ENCODE measurements at regions not wholly inside any gene's neighbourhood (a gene's known extent, or its start where the extent isn't known, plus 50 kb on each side); places are given as distances from the start of the nearest gene placed in this dataset.
"Not testable (repeated sequence)": the region's sequence is repeated elsewhere in the genome, so short reads cannot be mapped to it uniquely, and the experiment has no call there.

GRCh38 chrX:147468600-147468999, 443.1 kb upstream of the FMR1 start:
- DNase-seq = no peak

GRCh38 chrX:147476008-147476407, 435.7 kb upstream of the FMR1 start:
- no peak for DNase-seq

DNA sequence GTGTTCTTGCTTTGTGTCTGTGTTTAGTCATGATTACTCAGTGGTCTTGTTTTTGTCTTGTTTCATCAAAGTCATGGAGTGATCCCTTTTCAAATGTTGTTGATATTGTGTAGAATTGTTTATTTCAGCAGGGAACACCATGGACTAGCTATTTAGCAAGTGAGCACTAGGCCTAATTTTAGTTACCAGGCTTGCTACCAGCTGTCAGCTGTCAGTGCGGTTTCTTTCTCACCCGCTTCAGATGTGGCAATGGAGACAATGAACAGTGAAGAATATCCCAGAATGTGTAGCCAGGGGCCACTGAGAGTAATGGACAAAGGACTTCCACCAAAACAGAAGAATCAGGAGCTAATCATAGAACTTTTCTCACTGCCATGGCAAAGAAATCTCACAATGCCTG, 432.8 kb upstream of the FMR1 start:
- no peak for DNase-seq

DNA sequence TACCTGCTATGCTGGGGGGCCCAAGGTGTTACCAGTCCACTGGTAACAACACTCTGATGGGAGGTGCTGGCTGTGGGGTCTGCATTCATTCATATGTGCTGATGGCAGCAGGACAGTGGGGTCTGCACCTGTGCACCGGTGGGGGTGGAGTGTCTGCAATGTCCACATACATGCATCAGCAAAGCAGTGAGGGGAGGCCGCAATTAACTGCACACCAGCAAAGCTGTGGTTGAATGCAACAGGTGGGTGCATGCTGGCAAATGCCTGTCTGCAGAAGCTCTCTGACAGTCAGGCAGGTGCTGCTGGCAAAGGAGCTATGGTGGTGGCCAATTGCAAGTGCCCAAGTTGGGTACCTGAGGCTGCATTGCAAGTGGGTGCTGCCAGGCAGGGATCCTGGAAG, 426.5 kb upstream of the FMR1 start:
- no peak for DNase-seq

DNA sequence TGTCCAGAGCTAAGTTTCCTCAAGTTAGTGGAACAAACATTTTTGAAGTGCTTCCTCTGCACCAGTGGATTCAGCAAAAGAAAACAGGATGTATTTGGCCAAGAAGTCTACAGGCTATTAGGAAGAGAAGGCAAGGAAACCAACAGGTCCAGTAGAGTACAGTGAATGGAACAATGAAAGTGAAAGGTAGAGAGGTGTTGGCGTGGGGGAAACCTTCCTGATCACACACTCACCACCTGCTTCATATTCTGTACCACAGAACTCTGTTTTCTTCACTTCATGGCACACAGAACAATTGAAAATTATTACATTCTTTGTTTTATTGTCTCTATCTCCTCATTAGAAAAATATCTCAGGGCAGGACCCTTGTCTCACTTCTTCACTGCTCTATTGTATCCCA, 417.4 kb upstream of the FMR1 start:
- DNase-seq = no peak

- DNase-seq = no peak
Measured at GRCh38 chrX:147498796-147499195, 412.9 kb upstream of the FMR1 start.

GRCh38 chrX:147522981-147523380, 388.7 kb upstream of the FMR1 start:
- DNase-seq = no peak

DNA sequence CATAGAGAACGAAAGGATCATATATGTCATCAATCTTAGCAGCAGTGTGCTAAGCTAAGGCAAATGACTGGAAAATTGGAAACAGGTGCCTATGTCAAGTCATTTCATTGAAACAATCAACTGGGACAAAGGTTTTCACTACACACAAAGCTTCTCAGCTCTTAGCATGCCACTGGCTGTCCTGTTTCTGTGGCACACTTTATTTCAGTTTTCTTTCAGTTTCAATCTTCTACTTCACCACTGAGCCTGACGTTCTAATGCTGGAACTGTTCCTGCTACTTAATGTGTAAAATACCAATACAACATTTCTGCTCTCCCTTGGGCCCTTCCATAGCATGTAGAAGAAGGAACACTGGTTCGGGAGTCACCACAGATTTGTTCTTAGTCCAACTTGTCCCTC, 378.3 kb upstream of the FMR1 start:
- no peak for DNase-seq

- DNase-seq = no peak
Measured at GRCh38 chrX:147537172-147537571, 374.5 kb upstream of the FMR1 start.

- DNase-seq = not testable (repeated sequence)
Measured at GRCh38 chrX:147548023-147548422, 363.7 kb upstream of the FMR1 start.

- peak; percentile 1 for DNase-seq
Measured at GRCh38 chrX:147550217-147550616, 361.5 kb upstream of the FMR1 start.

DNA sequence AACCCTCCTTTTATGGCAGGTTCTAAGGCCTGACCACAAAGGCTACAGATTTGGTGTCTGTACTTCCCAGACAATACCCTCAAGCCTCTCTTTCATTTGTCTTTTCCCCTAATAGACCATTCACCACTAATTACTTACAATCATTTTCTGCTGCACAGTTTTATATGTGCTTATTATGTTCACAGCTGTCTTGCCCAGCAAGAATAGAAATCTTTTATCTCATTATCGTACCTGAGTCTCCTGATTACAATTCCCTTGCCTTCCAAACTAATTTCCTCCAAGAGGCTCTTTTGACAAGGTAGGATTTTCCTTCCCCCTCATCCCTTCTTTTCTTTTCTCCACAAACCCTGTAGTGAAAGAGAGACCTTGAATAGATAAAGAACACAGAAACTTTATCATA, 352.5 kb upstream of the FMR1 start:
- DNase-seq = no peak

DNA sequence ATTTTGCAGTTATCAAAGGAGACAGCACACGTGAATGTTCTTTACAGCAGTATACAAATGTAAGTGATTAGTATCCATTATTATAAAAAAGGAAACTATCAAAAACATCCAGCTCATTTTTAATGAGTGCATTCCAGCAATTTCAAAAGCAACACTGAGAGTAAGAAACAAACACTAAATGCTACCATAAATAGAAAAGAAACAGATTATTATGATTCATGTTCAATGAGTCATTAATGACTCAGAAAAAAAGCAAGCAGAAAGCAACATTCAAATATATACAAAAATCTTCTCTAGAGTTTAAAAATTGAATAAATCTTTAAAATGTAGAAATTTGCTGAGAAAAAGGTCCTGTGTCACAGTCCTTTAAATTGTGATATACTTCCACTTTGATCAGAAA, 346.5 kb upstream of the FMR1 start:
- no peak for DNase-seq

DNA sequence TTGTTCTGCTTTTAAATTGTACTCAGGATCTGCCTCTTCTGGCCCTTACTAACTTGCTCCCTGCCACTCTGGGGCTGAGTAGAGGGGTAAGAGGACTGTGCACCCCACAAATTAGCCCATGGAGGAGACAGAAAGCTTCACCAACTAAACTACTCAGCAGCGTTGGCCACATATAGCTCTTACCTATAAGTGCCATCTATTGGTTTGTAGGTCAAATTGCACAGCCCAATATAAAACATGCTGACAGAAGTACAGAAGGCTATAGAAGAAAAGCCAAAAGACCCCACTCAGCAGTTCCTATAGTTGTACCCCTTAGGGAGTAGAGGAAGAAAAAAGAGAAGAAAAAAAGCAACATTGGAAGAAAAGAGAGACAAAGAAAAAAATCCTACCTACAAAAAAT, 341.2 kb upstream of the FMR1 start:
- DNase-seq = no peak

DNA sequence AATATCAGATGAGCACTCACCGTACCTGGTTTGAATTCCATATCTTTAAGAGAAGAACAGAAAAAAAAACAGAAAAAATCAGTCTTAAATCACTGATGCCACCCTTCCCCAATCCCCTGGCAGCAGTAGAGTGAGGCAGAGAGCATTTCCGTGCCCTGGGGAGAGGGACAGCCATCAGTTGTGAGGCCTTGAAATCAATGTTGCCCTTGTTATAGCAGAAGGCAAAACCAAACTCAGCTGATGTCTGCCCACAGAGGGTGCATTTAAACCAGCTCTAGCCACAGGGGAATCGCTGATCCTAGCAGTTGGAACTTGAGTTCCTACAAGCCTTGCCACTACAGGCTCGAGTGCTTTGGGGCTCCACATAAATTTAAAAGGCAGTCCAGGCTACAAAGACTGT, 338.5 kb upstream of the FMR1 start:
- DNase-seq = no peak

- DNase-seq = peak; percentile 0
Measured at GRCh38 chrX:147602176-147602696, 309.5 kb upstream of the FMR1 start.

GRCh38 chrX:147626605-147627004, 285.1 kb upstream of the FMR1 start:
- DNase-seq = no peak

GRCh38 chrX:147635186-147635585, 276.5 kb upstream of the FMR1 start:
- no peak for DNase-seq

DNA sequence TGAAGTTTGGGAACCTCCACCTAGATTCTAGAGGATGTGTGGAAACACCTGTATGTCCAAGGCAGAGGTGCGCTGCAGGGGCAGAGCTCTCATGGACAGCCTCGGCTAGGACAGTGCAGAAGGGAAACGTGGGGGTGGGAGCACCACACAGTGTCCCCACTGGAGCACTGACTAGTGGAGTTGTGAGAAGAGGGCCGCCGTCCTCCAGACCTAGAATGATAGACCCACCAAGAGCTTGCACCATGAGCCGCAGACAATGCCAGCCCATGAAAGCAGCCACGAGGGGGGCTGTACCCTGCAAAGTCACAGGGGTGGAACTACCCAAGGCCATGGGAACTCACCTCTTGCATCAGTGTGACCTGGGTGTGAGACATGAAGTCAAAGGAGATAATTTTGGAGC, 274.5 kb upstream of the FMR1 start:
- no peak for DNase-seq

- DNase-seq = no peak
Measured at GRCh38 chrX:147646949-147647723, 264.6 kb upstream of the FMR1 start.

DNA sequence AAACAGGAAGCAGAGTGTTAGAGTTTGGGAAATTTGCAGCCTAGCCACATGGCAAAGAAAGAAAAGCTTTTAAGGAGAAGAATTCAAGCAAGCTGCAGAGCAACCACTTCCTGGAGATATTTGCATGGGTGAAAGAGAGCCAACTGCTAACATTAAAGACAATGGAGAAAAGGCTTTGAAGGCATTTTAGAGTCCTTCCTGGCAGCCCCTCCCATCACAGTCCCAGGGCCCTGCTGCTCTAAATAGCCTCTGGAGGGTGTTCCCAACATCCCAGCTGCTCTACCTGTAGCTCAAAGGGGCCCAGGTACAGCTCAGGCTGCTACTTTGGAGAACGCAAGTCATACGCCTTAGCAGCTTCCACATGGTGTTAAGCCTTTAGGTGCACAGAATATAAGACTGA, 235.9 kb upstream of the FMR1 start:
- no peak for DNase-seq

- no peak for DNase-seq
Measured at GRCh38 chrX:147679356-147680005, 232.2 kb upstream of the FMR1 start.

- DNase-seq = no peak
Measured at GRCh38 chrX:147680251-147680650, 231.5 kb upstream of the FMR1 start.

- DNase-seq = no peak
Measured at GRCh38 chrX:147693511-147693910, 218.2 kb upstream of the FMR1 start.

DNA sequence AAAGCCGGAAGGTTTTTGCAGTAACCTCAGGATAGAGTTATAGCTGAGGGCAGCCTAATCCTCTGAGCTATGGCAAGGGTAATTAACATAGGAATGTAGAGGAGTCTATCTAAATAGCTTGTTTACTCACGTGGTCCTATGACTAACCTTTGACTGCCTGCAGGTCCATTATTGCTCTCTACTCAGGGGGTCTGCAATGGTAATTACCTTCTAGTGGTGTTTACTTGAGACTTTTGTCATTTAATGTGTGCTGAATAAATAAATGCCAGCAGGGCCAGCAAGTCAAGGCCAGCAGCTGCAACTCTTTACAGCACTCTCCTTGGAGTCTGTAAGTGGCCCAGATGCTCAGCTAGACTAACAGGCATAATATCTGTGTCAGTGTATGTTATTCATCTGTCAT, 212.7 kb upstream of the FMR1 start:
- no peak for DNase-seq

Data from NCI-H2171 treated with DMSO at 0.1 percent for 48 hours (cell line).